Activated naive CD4-positive, alpha-beta T cell treated with anti-CD3 and anti-CD28 coated beads, Interleukin-2, amount 10 ng/mL, durations not matched to agents 7 days and 5 days (primary cell): ENCODE measurements at regions not wholly inside any gene's neighbourhood (a gene's known extent, or its start where the extent isn't known, plus 50 kb on each side); places are given as distances from the start of the nearest gene placed in this dataset.
"Not testable (repeated sequence)": the region's sequence is repeated elsewhere in the genome, so short reads cannot be mapped to it uniquely, and the experiment has no call there.

Experiments used
- CTCF ChIA-PET: fragments of 350-600 bp; sonication (Branson Sonifier 250); formaldehyde crosslinking; loops from one replicate; lab custom pipeline; 2021; ENCODE audit warnings: antibody characterized with exemption; lab: Charles Lee
- DNase-seq: peaks from one replicate; pipeline ENCODE4 v3.0.0-alpha.2; 2020
- H3K27ac Mint-ChIP-seq: one replicate; pipeline ENCODE4 v1.8.0; 2021; ENCODE audit warnings: mild to moderate bottlenecking, moderate library complexity, mixed read lengths
- H3K27me3 Mint-ChIP-seq: one replicate; pipeline ENCODE4 v1.8.0; 2021; ENCODE audit warnings: mild to moderate bottlenecking, mixed read lengths
- H3K36me3 Mint-ChIP-seq: one replicate; pipeline ENCODE4 v1.8.0; 2021; ENCODE audit warnings: mixed read lengths
- H3K4me1 Mint-ChIP-seq: one replicate; pipeline ENCODE4 v1.8.0; 2021; ENCODE audit warnings: mixed read lengths
- H3K4me3 Mint-ChIP-seq: one replicate; pipeline ENCODE4 v1.8.0; 2021; ENCODE audit warnings: mild to moderate bottlenecking, moderate library complexity, mixed read lengths
- H3K9me3 Mint-ChIP-seq: one replicate; pipeline ENCODE4 v1.8.0; 2021; ENCODE audit warnings: mixed read lengths

- Mint-ChIP-seq H3K27me3 (peaks cover 19% of the 10 kb centered on the region), H3K4me1 (no peaks in the 10 kb centered on the region), H3K4me3 (no peak overlapping the region), H3K9me3 (peaks cover 13% of the 10 kb centered on the region), H3K27ac (no peak overlapping the region), H3K36me3 (peaks cover 3% of the 10 kb centered on the region)
- DNase-seq: no peak
- CTCF ChIA-PET: no interaction called here
Observed at GRCh38 chr1:109837852-109838570, 72.6 kb upstream of the CSF1 start.

- not testable (repeated sequence) for H3K36me3 Mint-ChIP-seq, H3K27ac Mint-ChIP-seq, DNase-seq, H3K4me1 Mint-ChIP-seq, H3K4me3 Mint-ChIP-seq
- Mint-ChIP-seq H3K27me3 (peaks cover 25% of the 10 kb centered on the region), H3K9me3 (peaks cover 25% of the 10 kb centered on the region)
- CTCF ChIA-PET: interaction anchor here (0.7 to 1.3 kb wide), 2 partner anchors 45 to 143 kb away, joined by 3 read pairs; no protein-coding TSS in a partner anchor
Observed at GRCh38 chr1:109835645-109836044, 71.9 kb upstream of the EPS8L3 start.

- Mint-ChIP-seq H3K27ac (no peak overlapping the region), H3K27me3 (peaks cover 25% of the 10 kb centered on the region), H3K9me3 (peaks cover 25% of the 10 kb centered on the region), H3K36me3 (peaks cover 3% of the 10 kb centered on the region), H3K4me3 (no peak overlapping the region), H3K4me1 (no peaks in the 10 kb centered on the region)
- CTCF ChIA-PET: interaction anchor here (0.7 kb wide), 1 partner anchor 44 kb away, joined by 3 read pairs; no protein-coding TSS in a partner anchor
- no peak for DNase-seq
Observed at GRCh38 chr1:109834951-109835350, 71.2 kb upstream of the EPS8L3 start.

GRCh38 chr1:109832945-109833344, 69.2 kb upstream of the EPS8L3 start:
- Mint-ChIP-seq H3K4me1 (no peaks in the 10 kb centered on the region), H3K4me3 (no peak overlapping the region), H3K27me3 (peaks cover 30% of the 10 kb centered on the region), H3K9me3 (peaks cover 22% of the 10 kb centered on the region), H3K36me3 (peaks cover 3% of the 10 kb centered on the region), H3K27ac (no peak overlapping the region)
- CTCF ChIA-PET: interaction anchor here (1.0 to 1.1 kb wide), 2 partner anchors 42 to 56 kb away, joined by 3 read pairs; no protein-coding TSS in a partner anchor
- DNase-seq: no peak

- no peak overlapping the region for H3K27ac Mint-ChIP-seq
- peaks cover 10% of the 10 kb centered on the region for H3K4me1 Mint-ChIP-seq
- no peak overlapping the region for H3K4me3 Mint-ChIP-seq
- CTCF ChIA-PET: no interaction called here
- no peaks in the 10 kb centered on the region for H3K36me3 Mint-ChIP-seq
- H3K27me3 Mint-ChIP-seq: peaks cover 17% of the 10 kb centered on the region
- DNase-seq: no peak
- H3K9me3 Mint-ChIP-seq: peaks cover 14% of the 10 kb centered on the region
Observed at GRCh38 chr1:109828756-109829505, 65.2 kb upstream of the EPS8L3 start.

- H3K36me3 Mint-ChIP-seq: no peaks in the 10 kb centered on the region
- H3K4me3 Mint-ChIP-seq: no peak overlapping the region
- DNase-seq: no peak
- no peak overlapping the region for H3K27ac Mint-ChIP-seq
- CTCF ChIA-PET: no interaction called here
- peaks cover 10% of the 10 kb centered on the region for H3K4me1 Mint-ChIP-seq
- H3K27me3 Mint-ChIP-seq: peaks cover 11% of the 10 kb centered on the region
- peaks cover 11% of the 10 kb centered on the region for H3K9me3 Mint-ChIP-seq
Observed at GRCh38 chr1:109827986-109828385, 64.3 kb upstream of the EPS8L3 start.

- Mint-ChIP-seq H3K4me1 (peaks cover 14% of the 10 kb centered on the region), H3K9me3 (peaks cover 6% of the 10 kb centered on the region), H3K27ac (no peak overlapping the region), H3K36me3 (no peaks in the 10 kb centered on the region), H3K27me3 (peaks cover 8% of the 10 kb centered on the region), H3K4me3 (no peak overlapping the region)
- DNase-seq: no peak
- CTCF ChIA-PET: no interaction called here
Observed at GRCh38 chr1:109827466-109827865, 63.7 kb upstream of the EPS8L3 start.

GRCh38 chr1:109826930-109827349, 63.2 kb upstream of the EPS8L3 start:
- peaks cover 14% of the 10 kb centered on the region for H3K4me1 Mint-ChIP-seq
- peaks cover 5% of the 10 kb centered on the region for H3K27me3 Mint-ChIP-seq
- no peak overlapping the region for H3K4me3 Mint-ChIP-seq
- CTCF ChIA-PET: interaction anchor here (1.0 kb wide), 2 partner anchors 37 to 291 kb away, joined by 3 read pairs; no protein-coding TSS in a partner anchor
- peaks cover 6% of the 10 kb centered on the region for H3K9me3 Mint-ChIP-seq
- H3K36me3 Mint-ChIP-seq: no peaks in the 10 kb centered on the region
- DNase-seq: no peak
- H3K27ac Mint-ChIP-seq: no peak overlapping the region

- CTCF ChIA-PET: interaction anchor here (1.0 kb wide), 2 partner anchors 36 to 291 kb away, joined by 3 read pairs; no protein-coding TSS in a partner anchor
- H3K36me3 Mint-ChIP-seq: no peaks in the 10 kb centered on the region
- H3K4me1 Mint-ChIP-seq: peaks cover 14% of the 10 kb centered on the region
Observed at GRCh38 chr1:109826446-109826845, 62.7 kb upstream of the EPS8L3 start.

GRCh38 chr1:109824349-109825115, 60.8 kb upstream of the EPS8L3 start:
- Mint-ChIP-seq H3K9me3 (no peaks in the 10 kb centered on the region), H3K27ac (no peak overlapping the region), H3K27me3 (peaks cover 11% of the 10 kb centered on the region), H3K36me3 (no peaks in the 10 kb centered on the region), H3K4me3 (no peak overlapping the region), H3K4me1 (peaks cover 20% of the 10 kb centered on the region)
- DNase-seq: no peak
- CTCF ChIA-PET: interaction anchor here (0.7 to 2.4 kb wide), 3 partner anchors 10 to 160 kb away, joined by 3 to 6 read pairs (median 6); partner anchors contain the start of gene AHCYL1

More at GRCh38 chr1:109826446-109826845, 62.7 kb upstream of the EPS8L3 start:
- H3K9me3 Mint-ChIP-seq: peaks cover 6% of the 10 kb centered on the region
- no peak overlapping the region for H3K4me3 Mint-ChIP-seq
- peaks cover 5% of the 10 kb centered on the region for H3K27me3 Mint-ChIP-seq
- H3K27ac Mint-ChIP-seq: no peak overlapping the region
- no peak for DNase-seq

GRCh38 chr1:109823543-109824348, 60.0 kb upstream of the EPS8L3 start:
- H3K9me3 Mint-ChIP-seq: no peaks in the 10 kb centered on the region
- H3K36me3 Mint-ChIP-seq: no peaks in the 10 kb centered on the region
- no peak overlapping the region for H3K4me3 Mint-ChIP-seq
- no peak overlapping the region for H3K27ac Mint-ChIP-seq
- peaks cover 20% of the 10 kb centered on the region for H3K4me1 Mint-ChIP-seq
- no peak for DNase-seq
- CTCF ChIA-PET: interaction anchor here (0.9 to 2.4 kb wide), 4 partner anchors 34 to 161 kb away, joined by 4 to 6 read pairs (median 6); partner anchors contain the start of gene AHCYL1
- H3K27me3 Mint-ChIP-seq: peaks cover 6% of the 10 kb centered on the region

- CTCF ChIA-PET: interaction anchor here (0.9 to 2.4 kb wide), 3 partner anchors 33 to 161 kb away, joined by 4 to 6 read pairs (median 6); partner anchors contain the start of gene AHCYL1
- Mint-ChIP-seq H3K9me3 (no peaks in the 10 kb centered on the region), H3K27ac (no peak overlapping the region), H3K4me1 (peaks cover 20% of the 10 kb centered on the region), H3K27me3 (peaks cover 8% of the 10 kb centered on the region), H3K36me3 (no peaks in the 10 kb centered on the region), H3K4me3 (no peak overlapping the region)
- no peak for DNase-seq
Observed at GRCh38 chr1:109822749-109823542, 59.2 kb upstream of the EPS8L3 start.
